ENCODE measurements at regions not wholly inside any gene's neighbourhood (a gene's known extent, or its start where the extent isn't known, plus 50 kb on each side); places are given as distances from the start of the nearest gene placed in this dataset.

DNA sequence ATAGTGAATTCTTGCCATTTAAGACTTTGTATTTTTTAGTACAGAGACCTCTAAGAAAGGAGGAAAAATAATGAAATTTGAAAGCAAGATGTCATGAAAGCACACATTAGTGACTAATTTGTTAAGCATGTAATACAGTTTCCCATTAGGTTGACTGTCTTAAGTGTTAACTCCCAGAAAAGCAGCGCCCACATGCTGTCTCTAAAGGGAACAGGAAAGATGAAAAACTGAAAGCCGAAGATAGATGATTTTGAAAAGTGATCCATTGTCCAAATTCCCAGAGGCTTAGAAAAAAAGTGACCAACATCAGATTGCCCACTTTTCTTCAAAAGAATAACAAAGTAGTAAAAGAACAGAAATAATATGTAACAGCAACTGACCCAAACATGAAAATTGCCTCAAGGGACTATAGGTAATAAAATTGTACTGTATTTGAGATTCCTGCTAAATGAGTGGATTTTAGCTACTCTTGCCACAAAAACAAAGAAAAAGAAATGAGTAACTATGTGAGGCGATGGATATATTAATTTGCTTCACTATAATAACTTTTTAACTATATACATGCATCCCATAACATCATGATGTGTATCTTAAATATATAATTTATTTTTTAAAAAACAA lies 83.2 kb upstream of the OGFRL1 start:
- Histone ChIP-seq H3K9me3 (ENCODE audit: control insufficient read depth, low read length) (no peaks in the 10 kb centered on the region), H3K4me1 (ENCODE audit: control insufficient read depth, insufficient read depth, low read length, poor library complexity, severe bottlenecking) (no peaks in the 10 kb centered on the region), H3K27ac (ENCODE audit: insufficient read depth, low read length, poor library complexity, severe bottlenecking) (no peak overlapping the region), H3K4me3 (ENCODE audit: insufficient read depth, low read depth, low read length, poor library complexity, severe bottlenecking) (no peak overlapping the region), H3K27me3 (replicated peaks; ENCODE audit: control insufficient read depth, insufficient read depth, low read length, poor library complexity, severe bottlenecking) (no peaks in the 10 kb centered on the region), H3K36me3 (ENCODE audit: control insufficient read depth, insufficient read depth, low read length) (no peaks in the 10 kb centered on the region)
- DNase-seq, result no peak

GRCh38 chr6:71206089-71206488 lies 82.5 kb upstream of the OGFRL1 start:
- no peaks in the 10 kb centered on the region for H3K36me3 ChIP-seq (ENCODE audit: control insufficient read depth, insufficient read depth, low read length)
- no peak overlapping the region for H3K27ac ChIP-seq (ENCODE audit: insufficient read depth, low read length, poor library complexity, severe bottlenecking)
- no peak overlapping the region for H3K4me3 ChIP-seq (ENCODE audit: insufficient read depth, low read depth, low read length, poor library complexity, severe bottlenecking)
- H3K9me3 ChIP-seq (ENCODE audit: control insufficient read depth, low read length), result no peaks in the 10 kb centered on the region
- DNase-seq, result no peak
- H3K4me1 ChIP-seq (ENCODE audit: control insufficient read depth, insufficient read depth, low read length, poor library complexity, severe bottlenecking), result no peaks in the 10 kb centered on the region
- H3K27me3 ChIP-seq (replicated peaks; ENCODE audit: control insufficient read depth, insufficient read depth, low read length, poor library complexity, severe bottlenecking), result no peaks in the 10 kb centered on the region

DNA sequence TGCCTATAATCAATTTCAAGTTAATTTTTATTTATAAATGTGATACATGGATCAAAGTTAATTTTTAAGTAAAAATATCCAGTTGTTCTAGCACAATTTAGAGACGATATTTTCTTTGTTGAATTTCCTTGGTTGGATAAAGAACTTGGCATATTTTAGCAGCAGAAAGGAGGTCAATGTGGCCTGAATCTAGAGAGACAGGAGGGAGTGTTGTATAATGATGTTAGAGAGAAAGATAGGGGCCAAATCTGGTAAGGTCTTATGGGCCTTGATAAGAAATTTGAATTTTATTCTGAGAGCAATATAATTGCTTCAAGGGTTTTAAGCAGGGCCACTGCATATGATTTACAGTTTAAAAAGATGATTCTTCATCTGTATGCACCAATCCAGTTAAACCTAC lies 79.4 kb upstream of the OGFRL1 start:
- no peaks in the 10 kb centered on the region for H3K9me3 ChIP-seq (ENCODE audit: control insufficient read depth, low read length)
- H3K4me3 ChIP-seq (ENCODE audit: insufficient read depth, low read depth, low read length, poor library complexity, severe bottlenecking), result no peak overlapping the region
- no peak overlapping the region for H3K27ac ChIP-seq (ENCODE audit: insufficient read depth, low read length, poor library complexity, severe bottlenecking)
- no peaks in the 10 kb centered on the region for H3K4me1 ChIP-seq (ENCODE audit: control insufficient read depth, insufficient read depth, low read length, poor library complexity, severe bottlenecking)
- no peaks in the 10 kb centered on the region for H3K36me3 ChIP-seq (ENCODE audit: control insufficient read depth, insufficient read depth, low read length)
- no peak for DNase-seq
- H3K27me3 ChIP-seq (replicated peaks; ENCODE audit: control insufficient read depth, insufficient read depth, low read length, poor library complexity, severe bottlenecking), result no peaks in the 10 kb centered on the region

DNA sequence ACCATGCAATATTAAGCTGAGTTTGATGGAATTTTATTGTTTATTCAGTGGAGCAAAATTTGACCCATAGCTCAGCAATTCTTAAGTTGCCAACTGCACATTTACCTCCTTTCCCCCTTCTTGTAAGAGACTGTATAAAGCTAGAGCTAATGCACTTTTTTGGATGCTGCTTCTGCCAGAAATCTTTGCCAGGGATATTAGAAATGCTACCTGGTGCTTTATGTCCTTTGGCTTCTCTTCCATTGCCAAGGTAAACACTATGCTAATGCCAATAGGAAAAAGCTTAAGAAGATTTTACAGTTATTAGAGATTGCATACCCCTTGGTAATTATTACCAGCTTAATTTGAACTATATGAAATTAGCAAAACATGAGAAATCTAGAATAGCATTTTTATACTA lies 79.0 kb upstream of the OGFRL1 start:
- H3K9me3 ChIP-seq (ENCODE audit: control insufficient read depth, low read length), result no peaks in the 10 kb centered on the region
- no peaks in the 10 kb centered on the region for H3K4me1 ChIP-seq (ENCODE audit: control insufficient read depth, insufficient read depth, low read length, poor library complexity, severe bottlenecking)
- H3K4me3 ChIP-seq (ENCODE audit: insufficient read depth, low read depth, low read length, poor library complexity, severe bottlenecking), result no peak overlapping the region
- no peaks in the 10 kb centered on the region for H3K27me3 ChIP-seq (replicated peaks; ENCODE audit: control insufficient read depth, insufficient read depth, low read length, poor library complexity, severe bottlenecking)
- no peak overlapping the region for H3K27ac ChIP-seq (ENCODE audit: insufficient read depth, low read length, poor library complexity, severe bottlenecking)
- H3K36me3 ChIP-seq (ENCODE audit: control insufficient read depth, insufficient read depth, low read length), result no peaks in the 10 kb centered on the region
- no peak for DNase-seq

- Histone ChIP-seq H3K4me3 (ENCODE audit: insufficient read depth, low read depth, low read length, poor library complexity, severe bottlenecking) (no peak overlapping the region), H3K27me3 (replicated peaks; ENCODE audit: control insufficient read depth, insufficient read depth, low read length, poor library complexity, severe bottlenecking) (no peaks in the 10 kb centered on the region), H3K36me3 (ENCODE audit: control insufficient read depth, insufficient read depth, low read length) (no peaks in the 10 kb centered on the region), H3K27ac (ENCODE audit: insufficient read depth, low read length, poor library complexity, severe bottlenecking) (no peak overlapping the region), H3K4me1 (ENCODE audit: control insufficient read depth, insufficient read depth, low read length, poor library complexity, severe bottlenecking) (no peaks in the 10 kb centered on the region), H3K9me3 (ENCODE audit: control insufficient read depth, low read length) (no peaks in the 10 kb centered on the region)
- DNase-seq, result no peak
Measured at GRCh38 chr6:71211799-71212198, 76.8 kb upstream of the OGFRL1 start.

- H3K36me3 ChIP-seq (ENCODE audit: control insufficient read depth, insufficient read depth, low read length), result no peaks in the 10 kb centered on the region
- DNase-seq, result no peak
- no peak overlapping the region for H3K4me3 ChIP-seq (ENCODE audit: insufficient read depth, low read depth, low read length, poor library complexity, severe bottlenecking)
- no peak overlapping the region for H3K27ac ChIP-seq (ENCODE audit: insufficient read depth, low read length, poor library complexity, severe bottlenecking)
- no peaks in the 10 kb centered on the region for H3K9me3 ChIP-seq (ENCODE audit: control insufficient read depth, low read length)
- H3K4me1 ChIP-seq (ENCODE audit: control insufficient read depth, insufficient read depth, low read length, poor library complexity, severe bottlenecking), result no peaks in the 10 kb centered on the region
- H3K27me3 ChIP-seq (replicated peaks; ENCODE audit: control insufficient read depth, insufficient read depth, low read length, poor library complexity, severe bottlenecking), result no peaks in the 10 kb centered on the region
Measured at GRCh38 chr6:71220466-71220865, 68.1 kb upstream of the OGFRL1 start.

- H3K27me3 ChIP-seq (replicated peaks; ENCODE audit: control insufficient read depth, insufficient read depth, low read length, poor library complexity, severe bottlenecking), result no peaks in the 10 kb centered on the region
- H3K4me1 ChIP-seq (ENCODE audit: control insufficient read depth, insufficient read depth, low read length, poor library complexity, severe bottlenecking), result no peaks in the 10 kb centered on the region
- no peaks in the 10 kb centered on the region for H3K36me3 ChIP-seq (ENCODE audit: control insufficient read depth, insufficient read depth, low read length)
- no peaks in the 10 kb centered on the region for H3K9me3 ChIP-seq (ENCODE audit: control insufficient read depth, low read length)
- no peak for DNase-seq
- no peak overlapping the region for H3K27ac ChIP-seq (ENCODE audit: insufficient read depth, low read length, poor library complexity, severe bottlenecking)
- no peak overlapping the region for H3K4me3 ChIP-seq (ENCODE audit: insufficient read depth, low read depth, low read length, poor library complexity, severe bottlenecking)
Measured at GRCh38 chr6:71222671-71223070, 65.9 kb upstream of the OGFRL1 start.

- Histone ChIP-seq H3K27me3 (replicated peaks; ENCODE audit: control insufficient read depth, insufficient read depth, low read length, poor library complexity, severe bottlenecking) (no peaks in the 10 kb centered on the region), H3K9me3 (ENCODE audit: control insufficient read depth, low read length) (no peaks in the 10 kb centered on the region), H3K4me3 (ENCODE audit: insufficient read depth, low read depth, low read length, poor library complexity, severe bottlenecking) (no peak overlapping the region), H3K4me1 (ENCODE audit: control insufficient read depth, insufficient read depth, low read length, poor library complexity, severe bottlenecking) (no peaks in the 10 kb centered on the region), H3K36me3 (ENCODE audit: control insufficient read depth, insufficient read depth, low read length) (no peaks in the 10 kb centered on the region), H3K27ac (ENCODE audit: insufficient read depth, low read length, poor library complexity, severe bottlenecking) (no peak overlapping the region)
- no peak for DNase-seq
Measured at GRCh38 chr6:71224011-71224410, 64.6 kb upstream of the OGFRL1 start.

DNA sequence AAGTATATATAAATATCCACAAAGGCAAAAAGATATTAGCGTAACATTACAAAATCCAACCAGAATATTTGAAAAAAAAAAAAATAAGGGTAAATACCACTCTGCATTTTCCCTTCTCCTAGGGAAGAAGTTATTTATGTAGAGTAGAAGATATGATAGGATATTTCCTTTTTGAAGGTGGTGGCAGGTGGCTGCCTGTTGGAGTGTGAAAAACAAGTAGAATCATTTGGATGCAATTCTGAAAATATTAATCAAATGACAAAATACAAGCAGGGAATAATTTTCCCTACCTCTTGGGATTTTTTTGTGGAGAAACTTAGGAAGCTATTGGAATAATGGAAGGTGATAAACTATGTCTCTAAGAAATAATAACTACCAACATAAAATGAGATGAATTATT lies 62.5 kb upstream of the OGFRL1 start:
- DNase-seq, result no peak
- Histone ChIP-seq H3K36me3 (ENCODE audit: control insufficient read depth, insufficient read depth, low read length) (no peaks in the 10 kb centered on the region), H3K4me3 (ENCODE audit: insufficient read depth, low read depth, low read length, poor library complexity, severe bottlenecking) (no peak overlapping the region), H3K4me1 (ENCODE audit: control insufficient read depth, insufficient read depth, low read length, poor library complexity, severe bottlenecking) (peaks cover 6% of the 10 kb centered on the region), H3K27me3 (replicated peaks; ENCODE audit: control insufficient read depth, insufficient read depth, low read length, poor library complexity, severe bottlenecking) (no peaks in the 10 kb centered on the region), H3K9me3 (ENCODE audit: control insufficient read depth, low read length) (no peaks in the 10 kb centered on the region), H3K27ac (ENCODE audit: insufficient read depth, low read length, poor library complexity, severe bottlenecking) (no peak overlapping the region)

GRCh38 chr6:71228461-71229041 lies 60.1 kb upstream of the OGFRL1 start:
- no peak overlapping the region for H3K27ac ChIP-seq (ENCODE audit: insufficient read depth, low read length, poor library complexity, severe bottlenecking)
- no peak overlapping the region for H3K4me3 ChIP-seq (ENCODE audit: insufficient read depth, low read depth, low read length, poor library complexity, severe bottlenecking)
- no peaks in the 10 kb centered on the region for H3K27me3 ChIP-seq (replicated peaks; ENCODE audit: control insufficient read depth, insufficient read depth, low read length, poor library complexity, severe bottlenecking)
- no peak for DNase-seq
- peaks cover 6% of the 10 kb centered on the region for H3K4me1 ChIP-seq (ENCODE audit: control insufficient read depth, insufficient read depth, low read length, poor library complexity, severe bottlenecking)
- H3K9me3 ChIP-seq (ENCODE audit: control insufficient read depth, low read length), result no peaks in the 10 kb centered on the region
- H3K36me3 ChIP-seq (ENCODE audit: control insufficient read depth, insufficient read depth, low read length), result no peaks in the 10 kb centered on the region
